A549 (cell line): ENCODE measurements at regions not wholly inside any gene's neighbourhood (a gene's known extent, or its start where the extent isn't known, plus 50 kb on each side); places are given as distances from the start of the nearest gene placed in this dataset.

Experiments
- ATAC-seq, 2 experiments: fragments of 200-7000 bp in 1 of 2; fragments of >200 bp in 1 of 2; cut with Nextera tagmentation in 1 of 2; cut with Tn5 transposase in 1 of 2; 3 replicates each; pipeline versions ENCODE4 v1.8.0 to v1.9.1; 2018 to 2020; ENCODE audit warnings: mild to moderate bottlenecking in 1 of 2, moderate library complexity in 1 of 2
- CTCF ChIA-PET: fragments of 300-600 bp; sonication (Branson Sonifier 250); formaldehyde crosslinking; extraction: SDS; loops from one replicate; lab custom pipeline; 2021; ENCODE audit warnings: antibody characterized with exemption, inconsistent platforms; lab: Yijun Ruan, JAX
- POLR2A ChIA-PET: fragments of 350-600 bp; formaldehyde crosslinking; extraction: SDS; loops from one replicate; lab custom pipeline; 2021; ENCODE audit warnings: antibody characterized with exemption, inconsistent platforms; lab: Yijun Ruan, JAX
- DNase-seq, 2 experiments: peaks; one replicate each; pipeline versions ENCODE4 v3.0.0 to v3.0.0-alpha.2; 2011 to 2016; ENCODE audit warnings: low read depth in 1 of 2, low spot score in 1 of 2
- FAIRE-seq: peaks from 2 replicates; lab custom pipeline; 2011; peaks lifted over from hg19 to GRCh38; lab: Jason Lieb, UNC
- H3K27ac ChIP-seq, 2 experiments: fragments of >200 bp; sonication (Bioruptor Twin); formaldehyde crosslinking; 3 replicates each; pipeline ENCODE4 v1.5.1; 2016 to 2017
- H3K4me1 ChIP-seq: fragments of >200 bp; sonication (Bioruptor Twin); formaldehyde crosslinking; 3 replicates; pipeline ENCODE4 v1.6.1; 2016
- H3K4me2 ChIP-seq: fragments of >200 bp; sonication (Bioruptor Twin); formaldehyde crosslinking; 3 replicates; pipeline ENCODE4 v1.6.1; 2016
- H3K4me3 ChIP-seq: fragments of >200 bp; sonication (Bioruptor Twin); formaldehyde crosslinking; 3 replicates; pipeline ENCODE4 v1.5.1; 2016
- H3K9me3 ChIP-seq: fragments of >200 bp; sonication (Bioruptor Twin); formaldehyde crosslinking; 3 replicates; pipeline ENCODE4 v1.6.1; 2016
- CBX2 ChIP-seq: fragments of 200-600 bp; sonication (generic); IDR thresholded peaks from 2 replicates; pipeline ENCODE4 v1.6.1; 2016; ENCODE audit warnings: low read depth, mild to moderate bottlenecking, borderline replicate concordance
- CBX8 ChIP-seq: fragments of 200-600 bp; sonication (generic); IDR thresholded peaks from 2 replicates; pipeline ENCODE4 v1.6.1; 2016
- CHD2 ChIP-seq: fragments of 150-350 bp; IDR thresholded peaks from 2 replicates; pipeline ENCODE4 v1.6.1; 2014; ENCODE audit warnings: low read length; ENCODE audit not compliant: partially characterized antibody
- CHD4 ChIP-seq: fragments of 200-600 bp; sonication (generic); IDR thresholded peaks from 2 replicates; pipeline ENCODE4 v1.6.1; 2016; ENCODE audit warnings: antibody characterized with exemption, mild to moderate bottlenecking, borderline replicate concordance
- EHMT2 ChIP-seq: fragments of 200-600 bp; sonication (generic); IDR thresholded peaks from 2 replicates; pipeline ENCODE4 v1.6.1; 2016; ENCODE audit warnings: antibody characterized with exemption, low read depth, mild to moderate bottlenecking, moderate library complexity
- EP300 ChIP-seq, 2 experiments: fragments of >200 bp; sonication (Bioruptor Twin); formaldehyde crosslinking; IDR thresholded peaks; 2 replicates in 1 of 2; 3 replicates in 1 of 2; pipeline ENCODE4 v1.6.1; 2016 to 2017
- GATA3 ChIP-seq: IDR thresholded peaks from 2 replicates; pipeline ENCODE4 v1.6.1; 2012; ENCODE audit warnings: borderline replicate concordance
- HMGXB4 ChIP-seq: fragments of 250-450 bp; sonication (Bioruptor Pico); IDR thresholded peaks from 2 replicates; pipeline ENCODE4 v1.5.0; 2021; ENCODE audit warnings: mild to moderate bottlenecking, moderate library complexity, borderline replicate concordance
- HOXB13 ChIP-seq: fragments of 250-450 bp; sonication (Bioruptor Pico); IDR thresholded peaks from 2 replicates; pipeline ENCODE4 v1.5.0; 2020; ENCODE audit warnings: low read depth, mild to moderate bottlenecking, moderate library complexity
- HOXB5 ChIP-seq: fragments of 250-450 bp; sonication (Bioruptor Pico); IDR thresholded peaks from 2 replicates; pipeline ENCODE4 v1.5.0; 2020; ENCODE audit warnings: mild to moderate bottlenecking, moderate library complexity
- JUN ChIP-seq, 2 experiments: fragments of >200 bp; sonication (Bioruptor Twin); formaldehyde crosslinking; IDR thresholded peaks; 2 replicates in 1 of 2; 3 replicates in 1 of 2; pipeline ENCODE4 v1.6.1; 2016 to 2017
- NPAS2 ChIP-seq: fragments of 250-450 bp; sonication (Bioruptor Pico); IDR thresholded peaks from 2 replicates; pipeline ENCODE4 v1.8.0; 2022; ENCODE audit warnings: mild to moderate bottlenecking, moderate library complexity, borderline replicate concordance
- NR3C1 ChIP-seq: fragments of >200 bp; sonication (Bioruptor Twin); formaldehyde crosslinking; IDR thresholded peaks from 3 replicates; pipeline ENCODE4 v1.6.1; 2017
- POLR2AphosphoS2 ChIP-seq: conservative IDR thresholded peaks from 2 replicates; pipeline ENCODE4 v1.6.1; 2012; ENCODE audit warnings: low read length, improper control_type of control experiment, inconsistent platforms
- RCOR1 ChIP-seq: fragments of 150-350 bp; IDR thresholded peaks from 2 replicates; pipeline ENCODE4 v1.6.1; 2014; ENCODE audit warnings: antibody characterized with exemption, low read length, low read depth
- REST ChIP-seq: fragments of 200-600 bp; sonication (generic); IDR thresholded peaks from 2 replicates; pipeline ENCODE4 v1.6.1; 2016; ENCODE audit warnings: antibody characterized with exemption, mild to moderate bottlenecking, moderate library complexity
- SMC3 ChIP-seq: fragments of >200 bp; sonication (Bioruptor Twin); formaldehyde crosslinking; IDR thresholded peaks from 3 replicates; pipeline ENCODE4 v1.6.1; 2018; ENCODE audit warnings: inconsistent platforms
- TFCP2L1 ChIP-seq: fragments of 250-450 bp; sonication (Bioruptor Pico); IDR thresholded peaks from 2 replicates; pipeline ENCODE4 v1.5.0; 2021; ENCODE audit warnings: mild to moderate bottlenecking
- TP53 ChIP-seq: fragments of 250-450 bp; sonication (Bioruptor Pico); IDR thresholded peaks from 2 replicates; pipeline ENCODE4 v1.5.0; 2021; ENCODE audit warnings: mild to moderate bottlenecking, moderate library complexity
- USF2 ChIP-seq: fragments of 450-650 bp; IDR thresholded peaks from 2 replicates; pipeline ENCODE4 v1.6.1; 2014; ENCODE audit warnings: antibody characterized with exemption
- ZC3H11A ChIP-seq: fragments of 450-650 bp; IDR thresholded peaks from 2 replicates; pipeline ENCODE4 v1.6.1; 2014; ENCODE audit warnings: antibody characterized with exemption, mild to moderate bottlenecking
- ZFP36 ChIP-seq: fragments of 450-650 bp; IDR thresholded peaks from 2 replicates; pipeline ENCODE4 v1.6.1; 2014; ENCODE audit warnings: borderline replicate concordance; ENCODE audit not compliant: partially characterized antibody
- ZNF302 ChIP-seq: fragments of 250-450 bp; sonication (Bioruptor Pico); IDR thresholded peaks from 2 replicates; pipeline ENCODE4 v1.9.0; 2021; ENCODE audit warnings: inconsistent platforms, mild to moderate bottlenecking, moderate library complexity
- WGBS: methylation state at CpG from one replicate; pipeline ENCODE4 v1.1.6; 2017; ENCODE audit errors: missing lambda C conversion rate; 5-methylcytosine and 5-hydroxymethylcytosine counted together
- TF ChIP-seq, protein P1 (sequence below): IDR thresholded peaks from 2 replicates; pipeline ENCODE4 v1.6.1; 2012
- TF ChIP-seq, protein P2 (sequence below): fragments of >200 bp; sonication (Bioruptor Twin); formaldehyde crosslinking; IDR thresholded peaks from 3 replicates; pipeline ENCODE4 v1.5.1; 2016
- TF ChIP-seq, protein P3 (sequence below): fragments of >200 bp; sonication (Bioruptor Twin); formaldehyde crosslinking; IDR thresholded peaks from 2 replicates; pipeline ENCODE4 v1.6.1; 2016
- TF ChIP-seq, protein P4 (sequence below): fragments of 150-350 bp; IDR thresholded peaks from 2 replicates; pipeline ENCODE4 v1.6.1; 2014; ENCODE audit warnings: low read depth, mild to moderate bottlenecking, low read length

DNA sequence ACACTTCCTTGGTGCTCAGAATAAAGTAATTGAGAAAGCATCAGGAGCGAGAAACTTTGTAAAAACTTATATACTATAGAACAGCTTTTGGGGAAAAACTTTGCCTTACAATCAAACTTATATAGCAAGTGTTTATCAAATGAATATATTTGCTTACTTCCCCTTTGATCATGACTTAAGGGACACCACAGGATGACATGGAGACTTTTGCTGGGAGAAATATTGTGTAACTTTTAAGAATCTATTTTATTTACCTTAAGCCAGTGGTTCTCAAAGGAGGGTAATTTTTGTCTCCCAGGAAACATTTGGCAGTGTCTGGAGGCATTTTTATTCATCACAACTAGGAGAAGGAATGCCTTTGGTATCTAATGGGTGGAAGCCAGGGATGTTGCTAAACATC, 173.8 kb upstream of the HABP2 start:
- no peak for FAIRE-seq
- ChIA-PET POLR2A (no interaction called here), CTCF (interaction anchor here (1.4 kb wide), 1 partner anchor 852 kb away, joined by 3 read pairs; no protein-coding TSS in a partner anchor)
- TF ChIP-seq ZC3H11A (no peak), REST (no peak), NR3C1 (no peak), NPAS2 (CRISPR knock-in tag) (no peak), POLR2AphosphoS2 (no peak), ZFP36 (no peak), HMGXB4 (no peak), EHMT2 (no peak), ZNF302 (CRISPR knock-in tag) (no peak), CBX8 (no peak), CHD2 (no peak), SMC3 (no peak), USF2 (no peak), CHD4 (no peak), CBX2 (no peak)
- TF ChIP-seq, protein P1, sequence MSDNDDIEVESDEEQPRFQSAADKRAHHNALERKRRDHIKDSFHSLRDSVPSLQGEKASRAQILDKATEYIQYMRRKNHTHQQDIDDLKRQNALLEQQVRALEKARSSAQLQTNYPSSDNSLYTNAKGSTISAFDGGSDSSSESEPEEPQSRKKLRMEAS = no peak
- TF ChIP-seq, protein P2, sequence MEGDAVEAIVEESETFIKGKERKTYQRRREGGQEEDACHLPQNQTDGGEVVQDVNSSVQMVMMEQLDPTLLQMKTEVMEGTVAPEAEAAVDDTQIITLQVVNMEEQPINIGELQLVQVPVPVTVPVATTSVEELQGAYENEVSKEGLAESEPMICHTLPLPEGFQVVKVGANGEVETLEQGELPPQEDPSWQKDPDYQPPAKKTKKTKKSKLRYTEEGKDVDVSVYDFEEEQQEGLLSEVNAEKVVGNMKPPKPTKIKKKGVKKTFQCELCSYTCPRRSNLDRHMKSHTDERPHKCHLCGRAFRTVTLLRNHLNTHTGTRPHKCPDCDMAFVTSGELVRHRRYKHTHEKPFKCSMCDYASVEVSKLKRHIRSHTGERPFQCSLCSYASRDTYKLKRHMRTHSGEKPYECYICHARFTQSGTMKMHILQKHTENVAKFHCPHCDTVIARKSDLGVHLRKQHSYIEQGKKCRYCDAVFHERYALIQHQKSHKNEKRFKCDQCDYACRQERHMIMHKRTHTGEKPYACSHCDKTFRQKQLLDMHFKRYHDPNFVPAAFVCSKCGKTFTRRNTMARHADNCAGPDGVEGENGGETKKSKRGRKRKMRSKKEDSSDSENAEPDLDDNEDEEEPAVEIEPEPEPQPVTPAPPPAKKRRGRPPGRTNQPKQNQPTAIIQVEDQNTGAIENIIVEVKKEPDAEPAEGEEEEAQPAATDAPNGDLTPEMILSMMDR = no peak
- TF ChIP-seq, protein P3, sequence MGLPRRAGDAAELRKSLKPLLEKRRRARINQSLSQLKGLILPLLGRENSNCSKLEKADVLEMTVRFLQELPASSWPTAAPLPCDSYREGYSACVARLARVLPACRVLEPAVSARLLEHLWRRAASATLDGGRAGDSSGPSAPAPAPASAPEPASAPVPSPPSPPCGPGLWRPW = no peak
- no peak for ATAC-seq
- H3K9me3 ChIP-seq = no peaks in the 10 kb centered on the region
- H3K4me2 ChIP-seq = no peak overlapping the region
- H3K4me3 ChIP-seq = no peak overlapping the region
- 81% methylated on average over 1 of the region's 1 CpG for WGBS
- DNase-seq = no peak
- H3K4me1 ChIP-seq = no peaks in the 10 kb centered on the region
- no peak overlapping the region for H3K27ac ChIP-seq

- Histone ChIP-seq H3K9me3 (no peaks in the 10 kb centered on the region), H3K4me3 (no peak overlapping the region), H3K4me1 (peaks cover 17% of the 10 kb centered on the region; the same call in 2 of the 3 replicates), H3K27ac (no peak overlapping the region), H3K4me2 (no peak overlapping the region)
- POLR2A ChIA-PET = no interaction called here
- TF ChIP-seq, protein P4, sequence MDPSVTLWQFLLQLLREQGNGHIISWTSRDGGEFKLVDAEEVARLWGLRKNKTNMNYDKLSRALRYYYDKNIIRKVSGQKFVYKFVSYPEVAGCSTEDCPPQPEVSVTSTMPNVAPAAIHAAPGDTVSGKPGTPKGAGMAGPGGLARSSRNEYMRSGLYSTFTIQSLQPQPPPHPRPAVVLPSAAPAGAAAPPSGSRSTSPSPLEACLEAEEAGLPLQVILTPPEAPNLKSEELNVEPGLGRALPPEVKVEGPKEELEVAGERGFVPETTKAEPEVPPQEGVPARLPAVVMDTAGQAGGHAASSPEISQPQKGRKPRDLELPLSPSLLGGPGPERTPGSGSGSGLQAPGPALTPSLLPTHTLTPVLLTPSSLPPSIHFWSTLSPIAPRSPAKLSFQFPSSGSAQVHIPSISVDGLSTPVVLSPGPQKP = no peak
- no peak for TF ChIP-seq HOXB5
- TF ChIP-seq EP300 (IDR thresholded peaks at IDR 0.05) = no peak
- TF ChIP-seq RCOR1 = no peak
- no peak for TF ChIP-seq TFCP2L1 (CRISPR knock-in tag)
- TF ChIP-seq GATA3 = no peak
- no peak for TF ChIP-seq HOXB13 (CRISPR knock-in tag)
- no peak for TF ChIP-seq JUN (IDR thresholded peaks at IDR 0.05)
- TF ChIP-seq, protein P3 = no peak
- TF ChIP-seq TP53 = no peak
- no peak for FAIRE-seq
- ATAC-seq = no peak
- DNase-seq = no peak
- 68% methylated on average over 6 of the region's 6 CpGs for WGBS
- CTCF ChIA-PET = no interaction called here
These were observed 171.4 kb upstream of the HABP2 start for GRCh38 chr10:113381416-113381815.
